Tibial nerve (tissue), 4 donors: ENCODE measurements at regions not wholly inside any gene's neighbourhood (a gene's known extent, or its start where the extent isn't known, plus 50 kb on each side); places are given as distances from the start of the nearest gene placed in this dataset.

Experiments
- DNase-seq, 2 donors: peaks; one replicate each; pipeline ENCODE4 v3.0.0-alpha.2; 2019; ENCODE audit warnings: low spot score in 2 of 2
- H3K27ac ChIP-seq, 4 donors: fragments of 200-600 bp; sonication (generic) in 3 of 4; one replicate each; pipeline ENCODE4 v1.5.1; 2017 to 2019; ENCODE audit warnings: mild to moderate bottlenecking in 1 of 4
- H3K27me3 ChIP-seq, 2 donors: fragments of 200-600 bp; sonication (generic) in 1 of 2; one replicate each; pipeline versions ENCODE4 v1.5.1 to v1.6.0; 2017 to 2019
- H3K36me3 ChIP-seq, 3 donors: fragments of 200-600 bp; sonication (generic); one replicate each; pipeline ENCODE4 v1.5.1; 2018 to 2019
- H3K4me1 ChIP-seq, 4 donors: fragments of 200-600 bp; sonication (generic) in 3 of 4; one replicate each; pipeline ENCODE4 v1.5.1; 2017 to 2019
- H3K4me3 ChIP-seq, 4 donors: fragments of 200-600 bp; sonication (generic) in 3 of 4; one replicate each; pipeline ENCODE4 v1.5.1; 2017 to 2019; ENCODE audit warnings: mild to moderate bottlenecking in 1 of 4, moderate library complexity in 1 of 4
- H3K9me3 ChIP-seq, 4 donors: fragments of 200-600 bp; sonication (generic) in 3 of 4; one replicate each; pipeline ENCODE4 v1.5.1; 2017 to 2019
- CTCF ChIP-seq, 5 experiments: fragments of 200-600 bp in 3 of 5; fragments of 450-650 bp in 2 of 5; sonication (generic) in 3 of 5; IDR thresholded peaks; one replicate each; pipeline ENCODE4 v1.5.1; 2016 to 2019; ENCODE audit warnings: antibody characterized with exemption in 5 of 5, mild to moderate bottlenecking in 3 of 5, moderate library complexity in 2 of 5
- EP300 ChIP-seq, 2 donors: sonication (generic); formaldehyde crosslinking; IDR thresholded peaks; one replicate each; pipeline ENCODE4 v1.6.1; 2017; ENCODE audit warnings: antibody characterized with exemption in 2 of 2, mild to moderate bottlenecking in 1 of 2
- POLR2A ChIP-seq, 2 donors: fragments of 450-650 bp; IDR thresholded peaks; one replicate each; pipeline ENCODE4 v1.6.1; 2017; ENCODE audit warnings: antibody characterized with exemption in 2 of 2, mild to moderate bottlenecking in 2 of 2, moderate library complexity in 2 of 2
- WGBS, 2 donors: methylation state at CpG; one replicate each; pipeline ENCODE4 v1.1.5; 2018; 5-methylcytosine and 5-hydroxymethylcytosine counted together

GRCh38 chr13:40456397-40456953 lies 210.0 kb downstream of the FOXO1 start:
- 52 to 56% methylated on average over 3 of the region's 3 CpGs for WGBS, 2 donors

GRCh38 chr13:40456979-40457553 lies 209.4 kb downstream of the FOXO1 start:
- no peak for DNase-seq
- TF ChIP-seq CTCF (IDR thresholded peaks at IDR 0.05) = no peak
- TF ChIP-seq EP300 (IDR thresholded peaks at IDR 0.05) = no peak
- TF ChIP-seq POLR2A (IDR thresholded peaks at IDR 0.05) = no peak
- Histone ChIP-seq H3K4me3 (no peak overlapping the region), H3K27ac (peak overlapping the region in 1 of 4 donors; percentile 36), H3K9me3 (no peaks in the 10 kb centered on the region), H3K27me3 (no peaks in the 10 kb centered on the region), H3K36me3 (no peaks in the 10 kb centered on the region), H3K4me1 (peaks cover 0 to 19% (median 0%) of the 10 kb centered on the region in 4 donors)
- 58 to 61% methylated on average over 8 of the region's 8 CpGs for WGBS, 2 donors

More at GRCh38 chr13:40456397-40456953, 210.0 kb downstream of the FOXO1 start:
- peaks cover 0 to 22% (median 0%) of the 10 kb centered on the region in 4 donors for H3K4me1 ChIP-seq
- H3K27ac ChIP-seq = no peak overlapping the region
- TF ChIP-seq CTCF (IDR thresholded peaks at IDR 0.05) (no peak), POLR2A (IDR thresholded peaks at IDR 0.05) (no peak), EP300 (IDR thresholded peaks at IDR 0.05) (no peak)
- no peaks in the 10 kb centered on the region for H3K9me3 ChIP-seq
- H3K36me3 ChIP-seq = no peaks in the 10 kb centered on the region
- no peak overlapping the region for H3K4me3 ChIP-seq
- no peaks in the 10 kb centered on the region for H3K27me3 ChIP-seq
- no peak for DNase-seq

- DNase-seq = no peak
- Histone ChIP-seq H3K27me3 (no peaks in the 10 kb centered on the region), H3K4me3 (no peak overlapping the region), H3K36me3 (no peaks in the 10 kb centered on the region), H3K27ac (no peak overlapping the region), H3K4me1 (peaks cover 0 to 13% (median 0%) of the 10 kb centered on the region in 4 donors), H3K9me3 (no peaks in the 10 kb centered on the region)
- 82 to 89% methylated on average over 12 of the region's 12 CpGs for WGBS, 2 donors
- TF ChIP-seq CTCF (IDR thresholded peaks at IDR 0.05) (no peak), POLR2A (IDR thresholded peaks at IDR 0.05) (no peak), EP300 (IDR thresholded peaks at IDR 0.05) (no peak)
Measured at GRCh38 chr13:40457929-40458719, 208.3 kb downstream of the FOXO1 start.

GRCh38 chr13:40458720-40458990 lies 207.8 kb downstream of the FOXO1 start:
- no peak for TF ChIP-seq POLR2A (IDR thresholded peaks at IDR 0.05)
- no peak for DNase-seq
- no peak overlapping the region for H3K4me3 ChIP-seq
- H3K36me3 ChIP-seq = no peaks in the 10 kb centered on the region
- no peaks in the 10 kb centered on the region for H3K27me3 ChIP-seq
- no peaks in the 10 kb centered on the region for H3K9me3 ChIP-seq
- H3K27ac ChIP-seq = no peak overlapping the region
- WGBS, 2 donors = 51 to 65% methylated on average over 7 of the region's 7 CpGs
- H3K4me1 ChIP-seq = peaks cover 0 to 8% (median 0%) of the 10 kb centered on the region in 4 donors

GRCh38 chr13:40460116-40460515 lies 206.3 kb downstream of the FOXO1 start:
- Histone ChIP-seq H3K27ac (no peak overlapping the region), H3K27me3 (no peaks in the 10 kb centered on the region), H3K4me3 (no peak overlapping the region), H3K9me3 (no peaks in the 10 kb centered on the region), H3K4me1 (peaks cover 0 to 6% (median 0%) of the 10 kb centered on the region in 4 donors), H3K36me3 (no peaks in the 10 kb centered on the region)
- TF ChIP-seq POLR2A (IDR thresholded peaks at IDR 0.05) (no peak), EP300 (IDR thresholded peaks at IDR 0.05) (no peak), CTCF (IDR thresholded peaks at IDR 0.05) (no peak)
- DNase-seq = no peak
- 75 to 88% methylated on average over 3 of the region's 3 CpGs for WGBS, 2 donors
